ENCODE measurements at regions not wholly inside any gene's neighbourhood (a gene's known extent, or its start where the extent isn't known, plus 50 kb on each side); places are given as distances from the start of the nearest gene placed in this dataset.

DNA sequence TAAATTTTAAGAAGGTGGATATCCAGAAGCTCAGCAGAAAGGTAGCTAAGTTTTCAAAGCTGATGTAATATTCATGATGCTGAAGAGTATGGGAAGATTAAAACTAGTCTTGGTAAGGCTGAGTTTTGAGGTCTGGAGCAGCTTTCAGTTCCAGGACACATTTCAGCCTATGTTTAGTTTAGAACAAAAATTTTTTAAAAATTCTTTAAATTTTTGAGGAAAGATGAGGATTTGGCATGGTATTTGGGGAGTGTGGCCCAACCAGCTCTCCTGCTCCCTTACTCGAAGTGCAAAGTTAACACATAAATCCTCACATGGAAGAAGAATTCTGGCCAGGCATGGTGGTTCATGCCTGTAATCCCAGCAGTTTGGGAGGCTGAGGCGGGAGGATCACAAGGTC lies 1039.1 kb downstream of the NAALADL2 start:
- TF ChIP-seq MED8 (CRISPR knock-in tag; IDR thresholded peaks at IDR 0.05; ENCODE audit: insufficient replicate concordance) (no peak), BORCS8-MEF2B (CRISPR knock-in tag; IDR thresholded peaks at IDR 0.05) (no peak), CAMTA2 (CRISPR knock-in tag; IDR thresholded peaks at IDR 0.05; ENCODE audit: borderline replicate concordance) (no peak), SYNCRIP (IDR thresholded peaks at IDR 0.05; ENCODE audit: insufficient read depth, low read depth, low read length) (no peak), ZNF773 (CRISPR knock-in tag; IDR thresholded peaks at IDR 0.05; ENCODE audit: borderline replicate concordance) (no peak), ZNF746 (CRISPR knock-in tag; IDR thresholded peaks at IDR 0.05) (no peak), CEBPB (IDR thresholded peaks at IDR 0.05; ENCODE audit: borderline replicate concordance, low read depth, low read length) (no peak), ZMAT3 (CRISPR knock-in tag; conservative IDR thresholded peaks at IDR 0.05) (no peak), ZNF333 (CRISPR knock-in tag; IDR thresholded peaks at IDR 0.05; ENCODE audit: borderline replicate concordance) (no peak), PHF5A (CRISPR knock-in tag; IDR thresholded peaks at IDR 0.05; ENCODE audit: low read depth, unreplicated experiment) (no peak), ZNF678 (CRISPR knock-in tag; IDR thresholded peaks at IDR 0.05) (no peak)
- TF ChIP-seq, protein P1, sequence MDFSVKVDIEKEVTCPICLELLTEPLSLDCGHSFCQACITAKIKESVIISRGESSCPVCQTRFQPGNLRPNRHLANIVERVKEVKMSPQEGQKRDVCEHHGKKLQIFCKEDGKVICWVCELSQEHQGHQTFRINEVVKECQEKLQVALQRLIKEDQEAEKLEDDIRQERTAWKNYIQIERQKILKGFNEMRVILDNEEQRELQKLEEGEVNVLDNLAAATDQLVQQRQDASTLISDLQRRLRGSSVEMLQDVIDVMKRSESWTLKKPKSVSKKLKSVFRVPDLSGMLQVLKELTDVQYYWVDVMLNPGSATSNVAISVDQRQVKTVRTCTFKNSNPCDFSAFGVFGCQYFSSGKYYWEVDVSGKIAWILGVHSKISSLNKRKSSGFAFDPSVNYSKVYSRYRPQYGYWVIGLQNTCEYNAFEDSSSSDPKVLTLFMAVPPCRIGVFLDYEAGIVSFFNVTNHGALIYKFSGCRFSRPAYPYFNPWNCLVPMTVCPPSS (IDR thresholded peaks at IDR 0.05): no peak
- TF ChIP-seq, protein P2, sequence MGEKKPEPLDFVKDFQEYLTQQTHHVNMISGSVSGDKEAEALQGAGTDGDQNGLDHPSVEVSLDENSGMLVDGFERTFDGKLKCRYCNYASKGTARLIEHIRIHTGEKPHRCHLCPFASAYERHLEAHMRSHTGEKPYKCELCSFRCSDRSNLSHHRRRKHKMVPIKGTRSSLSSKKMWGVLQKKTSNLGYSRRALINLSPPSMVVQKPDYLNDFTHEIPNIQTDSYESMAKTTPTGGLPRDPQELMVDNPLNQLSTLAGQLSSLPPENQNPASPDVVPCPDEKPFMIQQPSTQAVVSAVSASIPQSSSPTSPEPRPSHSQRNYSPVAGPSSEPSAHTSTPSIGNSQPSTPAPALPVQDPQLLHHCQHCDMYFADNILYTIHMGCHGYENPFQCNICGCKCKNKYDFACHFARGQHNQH (CRISPR knock-in tag; IDR thresholded peaks at IDR 0.05): no peak
- TF ChIP-seq, protein P3, sequence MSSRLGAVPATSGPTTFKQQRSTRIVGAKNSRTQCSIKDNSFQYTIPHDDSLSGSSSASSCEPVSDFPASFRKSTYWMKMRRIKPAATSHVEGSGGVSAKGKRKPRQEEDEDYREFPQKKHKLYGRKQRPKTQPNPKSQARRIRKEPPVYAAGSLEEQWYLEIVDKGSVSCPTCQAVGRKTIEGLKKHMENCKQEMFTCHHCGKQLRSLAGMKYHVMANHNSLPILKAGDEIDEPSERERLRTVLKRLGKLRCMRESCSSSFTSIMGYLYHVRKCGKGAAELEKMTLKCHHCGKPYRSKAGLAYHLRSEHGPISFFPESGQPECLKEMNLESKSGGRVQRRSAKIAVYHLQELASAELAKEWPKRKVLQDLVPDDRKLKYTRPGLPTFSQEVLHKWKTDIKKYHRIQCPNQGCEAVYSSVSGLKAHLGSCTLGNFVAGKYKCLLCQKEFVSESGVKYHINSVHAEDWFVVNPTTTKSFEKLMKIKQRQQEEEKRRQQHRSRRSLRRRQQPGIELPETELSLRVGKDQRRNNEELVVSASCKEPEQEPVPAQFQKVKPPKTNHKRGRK (CRISPR knock-in tag; IDR thresholded peaks at IDR 0.05): no peak
- H4K20me1 ChIP-seq (ENCODE audit: insufficient read depth, low read length): no peaks in the 10 kb centered on the region
- ATAC-seq (no peak), FAIRE-seq (no peak), DNase-seq (ENCODE audit: low spot score) (no peak)
- no peak overlapping the region for H3K9ac ChIP-seq (ENCODE audit: insufficient read depth, low read depth, low read length)
- H3K4me3 ChIP-seq (replicated peaks in 1 of 3; ENCODE audit: insufficient read depth in 1 of 3, low read depth in 2 of 3, low read length in 3 of 3): no peak overlapping the region
- H3K4me1 ChIP-seq (ENCODE audit: insufficient read depth, low read length): no peaks in the 10 kb centered on the region
- H3K79me2 ChIP-seq (ENCODE audit: insufficient read depth, low read length): no peaks in the 10 kb centered on the region
- H3K36me3 ChIP-seq (replicated peaks in 1 of 2; ENCODE audit: control insufficient read depth in 1 of 2, insufficient read depth in 2 of 2, low read length in 2 of 2): no peaks in the 10 kb centered on the region
- POLR2A ChIA-PET: no interaction called here
- BruUV-seq (replicated peaks): no TSS peak
- in situ Hi-C loops (cut with HindIII; ENCODE audit: extremely low pct_ligation_motif_present, low pct_unique_long_range_greater_than_20kb): no loop called here
- no peak overlapping the region for H2AFZ ChIP-seq (ENCODE audit: low read length)
- 4% methylated on average over 2 of the region's 2 CpGs for WGBS (ENCODE audit: low lambda C conversion rate)
- peaks cover 85% of the 10 kb centered on the region for H3K9me3 ChIP-seq (ENCODE audit: low read length)
- intact Hi-C loops (cut with micrococcal nuclease; ENCODE audit: unreplicated experiment): no loop called here
- no peaks in the 10 kb centered on the region for H3K27me3 ChIP-seq (ENCODE audit: control insufficient read depth in 1 of 2, insufficient read depth in 2 of 2, low read length in 2 of 2)
- no peak overlapping the region for H3K4me2 ChIP-seq (ENCODE audit: low read depth, low read length)
- CTCF ChIA-PET (ENCODE audit: low intra/inter-chr PET ratio, low total read pairs): no interaction called here
- no peak overlapping the region for H3K27ac ChIP-seq (ENCODE audit: extremely low read length, insufficient read depth, low read length)
